GM12872 (cell line): ENCODE measurements at regions not wholly inside any gene's neighbourhood (a gene's known extent, or its start where the extent isn't known, plus 50 kb on each side); places are given as distances from the start of the nearest gene placed in this dataset.

Source experiments
- CTCF ChIP-seq: IDR thresholded peaks from 3 replicates; pipeline ENCODE4 v1.5.1; 2011; ENCODE audit warnings: low read depth, mild to moderate bottlenecking, low read length, moderate library complexity; ENCODE audit not compliant: insufficient read depth

- TF ChIP-seq CTCF, result no peak
Measured at GRCh38 chr2:76159042-76159648, 448.4 kb upstream of the GCFC2 start.

GRCh38 chr2:76157531-76157930, 446.8 kb upstream of the GCFC2 start:
- TF ChIP-seq CTCF, result no peak

GRCh38 chr2:76154981-76155380, 444.3 kb upstream of the GCFC2 start:
- TF ChIP-seq CTCF, result no peak

GRCh38 chr2:76149846-76150245, 439.1 kb upstream of the GCFC2 start:
- TF ChIP-seq CTCF, result no peak

- TF ChIP-seq CTCF, result no peak
Measured at GRCh38 chr2:76128622-76129021, 417.9 kb upstream of the GCFC2 start.

GRCh38 chr2:76120176-76120575, 409.5 kb upstream of the GCFC2 start:
- no peak for TF ChIP-seq CTCF

- TF ChIP-seq CTCF, result no peak
Measured at GRCh38 chr2:76089683-76090082, 379.0 kb upstream of the GCFC2 start.
